ENCODE measurements at regions not wholly inside any gene's neighbourhood (a gene's known extent, or its start where the extent isn't known, plus 50 kb on each side); places are given as distances from the start of the nearest gene placed in this dataset.
A peak's percentile ranks its signal among the peaks of the same experiment; 100 is the strongest.
"Not testable (repeated sequence)": the region's sequence is repeated elsewhere in the genome, so short reads cannot be mapped to it uniquely, and the experiment has no call there.

GRCh38 chr22:12384612-12385011, 3143.4 kb upstream of the OR11H1 start:
- H3K27ac ChIP-seq = not testable (repeated sequence)

GRCh38 chr22:12388824-12389800, 3138.9 kb upstream of the OR11H1 start:
- 71 to 72% methylated on average over 15 of the region's 15 CpGs for WGBS, 2 donors
- H3K4me3 ChIP-seq; H3K36me3 ChIP-seq; H3K27me3 ChIP-seq; H3K9me3 ChIP-seq; H3K27ac ChIP-seq; H3K4me1 ChIP-seq; intact Hi-C loops (cut with DNase I): not testable (repeated sequence)
- DNase-seq = peak; percentile 60

More at GRCh38 chr22:12384612-12385011, 3143.4 kb upstream of the OR11H1 start:
- H3K4me3 ChIP-seq; H3K4me1 ChIP-seq; H3K27me3 ChIP-seq; intact Hi-C loops (cut with DNase I); H3K36me3 ChIP-seq; DNase-seq: not testable (repeated sequence)
- 91% methylated on average over 4 of the region's 4 CpGs for WGBS, 2 donors
- H3K9me3 ChIP-seq = peaks cover 0 to 14% (median 4%) of the 10 kb centered on the region in 4 donors

- H3K9me3 ChIP-seq; DNase-seq; H3K27ac ChIP-seq; H3K27me3 ChIP-seq; intact Hi-C loops (cut with DNase I); H3K4me1 ChIP-seq; H3K36me3 ChIP-seq; H3K4me3 ChIP-seq: not testable (repeated sequence)
- WGBS, 2 donors = 82 to 84% methylated on average over 2 of the region's 2 CpGs
Measured at GRCh38 chr22:12397270-12397669, 3130.7 kb upstream of the OR11H1 start.

GRCh38 chr22:12401942-12402341, 3126.1 kb upstream of the OR11H1 start:
- intact Hi-C loops (cut with DNase I); H3K9me3 ChIP-seq; H3K27ac ChIP-seq; H3K4me3 ChIP-seq; DNase-seq; H3K4me1 ChIP-seq; H3K27me3 ChIP-seq; H3K36me3 ChIP-seq: not testable (repeated sequence)
- 81 to 95% methylated on average over 1 of the region's 1 CpG for WGBS, 2 donors

- H3K4me3 ChIP-seq; H3K4me1 ChIP-seq; H3K9me3 ChIP-seq; intact Hi-C loops (cut with DNase I); H3K27ac ChIP-seq; H3K36me3 ChIP-seq; DNase-seq; H3K27me3 ChIP-seq: not testable (repeated sequence)
- 61 to 65% methylated on average over 4 of the region's 4 CpGs for WGBS, 2 donors
Measured at GRCh38 chr22:12402531-12402930, 3125.5 kb upstream of the OR11H1 start.

GRCh38 chr22:12435890-12436289, 3092.1 kb upstream of the OR11H1 start:
- H3K27ac ChIP-seq; DNase-seq; H3K36me3 ChIP-seq; intact Hi-C loops (cut with DNase I); H3K4me1 ChIP-seq; H3K4me3 ChIP-seq; H3K9me3 ChIP-seq; H3K27me3 ChIP-seq: not testable (repeated sequence)
- 92 to 97% methylated on average over 3 of the region's 3 CpGs for WGBS, 2 donors

Data from sigmoid colon (tissue), 6 donors.